Fibroblast of mammary gland (primary cell): ENCODE measurements at regions not wholly inside any gene's neighbourhood (a gene's known extent, or its start where the extent isn't known, plus 50 kb on each side); places are given as distances from the start of the nearest gene placed in this dataset.

Experiments
- DNase-seq: peaks from one replicate; pipeline ENCODE4 v3.0.0-alpha.2; 2010; ENCODE audit warnings: low read depth
- H3K4me3 ChIP-seq: 2 replicates; pipeline ENCODE4 v1.5.1; 2011; ENCODE audit warnings: low read depth, mild to moderate bottlenecking, low read length, moderate library complexity; ENCODE audit not compliant: control insufficient read depth
- CTCF ChIP-seq: conservative IDR thresholded peaks from 2 replicates; pipeline ENCODE4 v1.5.1; 2011; ENCODE audit warnings: low read depth, low read length, inconsistent platforms; ENCODE audit not compliant: control insufficient read depth, insufficient read depth

GRCh38 chr19:30679153-30679702 lies 307.0 kb downstream of the ZNF536 start:
- H3K4me3 ChIP-seq: no peak overlapping the region
- no peak for TF ChIP-seq CTCF
- DNase-seq: no peak

GRCh38 chr19:30678168-30678567 lies 306.0 kb downstream of the ZNF536 start:
- DNase-seq: no peak
- TF ChIP-seq CTCF: no peak
- H3K4me3 ChIP-seq: no peak overlapping the region

GRCh38 chr19:30677702-30678101 lies 305.5 kb downstream of the ZNF536 start:
- H3K4me3 ChIP-seq: no peak overlapping the region
- no peak for TF ChIP-seq CTCF
- no peak for DNase-seq

GRCh38 chr19:30676990-30677679 lies 305.0 kb downstream of the ZNF536 start:
- no peak for DNase-seq
- no peak overlapping the region for H3K4me3 ChIP-seq
- TF ChIP-seq CTCF: no peak

GRCh38 chr19:30675086-30675485 lies 302.9 kb downstream of the ZNF536 start:
- H3K4me3 ChIP-seq: no peak overlapping the region
- no peak for DNase-seq
- TF ChIP-seq CTCF: no peak

- TF ChIP-seq CTCF: no peak
- no peak overlapping the region for H3K4me3 ChIP-seq
- DNase-seq: no peak
These were observed 302.5 kb downstream of the ZNF536 start for GRCh38 chr19:30674656-30675055.
